Left ventricle myocardium inferior (tissue), 1 donor: ENCODE measurements at regions not wholly inside any gene's neighbourhood (a gene's known extent, or its start where the extent isn't known, plus 50 kb on each side); places are given as distances from the start of the nearest gene placed in this dataset.

ENCODE experiments used
- DNase-seq: peaks from one replicate; pipeline ENCODE4 v3.0.0-alpha.2; 2020
- H3K27ac ChIP-seq: fragments of 200-600 bp; replicated peaks from 2 replicates; pipeline ENCODE4 v1.8.0; 2021
- H3K27me3 ChIP-seq: fragments of 200-600 bp; 2 replicates; pipeline ENCODE4 v1.8.0; 2021; ENCODE audit warnings: low read depth
- H3K36me3 ChIP-seq: fragments of 200-600 bp; 2 replicates; pipeline ENCODE4 v1.8.0; 2021
- H3K4me1 ChIP-seq: fragments of 200-600 bp; 2 replicates; pipeline ENCODE4 v1.8.0; 2021
- H3K4me3 ChIP-seq: fragments of 200-600 bp; 2 replicates; pipeline ENCODE4 v1.8.0; 2021; ENCODE audit warnings: mild to moderate bottlenecking, moderate library complexity
- H3K9me3 ChIP-seq: fragments of 200-600 bp; replicated peaks from 2 replicates; pipeline ENCODE4 v1.8.0; 2021
- CTCF ChIP-seq: fragments of 200-600 bp; IDR thresholded peaks from 2 replicates; pipeline ENCODE4 v1.8.0; 2021; ENCODE audit warnings: antibody characterized with exemption, mild to moderate bottlenecking, borderline replicate concordance
- intact Hi-C: fragments of 100-400 bp; cut with micrococcal nuclease; formaldehyde crosslinking; loops from one replicate; pipeline ENCODE4 v1.11.0; 2022
- donor health status: DM: no; HTN: yes; CAD: no; lungs with severe emphysema.

GRCh38 chr14:85380881-85381280 lies 149.1 kb upstream of the FLRT2 start:
- Histone ChIP-seq H3K4me3 (no peak overlapping the region), H3K4me1 (no peaks in the 10 kb centered on the region), H3K9me3 (no peaks in the 10 kb centered on the region), H3K27ac (no peak overlapping the region), H3K27me3 (no peaks in the 10 kb centered on the region), H3K36me3 (no peaks in the 10 kb centered on the region)
- TF ChIP-seq CTCF, result no peak
- intact Hi-C loops, result no loop called here
- no peak for DNase-seq

- H3K9me3 ChIP-seq, result no peaks in the 10 kb centered on the region
- no peaks in the 10 kb centered on the region for H3K36me3 ChIP-seq
- no peak for TF ChIP-seq CTCF
- H3K27ac ChIP-seq, result no peak overlapping the region
- no peak overlapping the region for H3K4me3 ChIP-seq
- no peaks in the 10 kb centered on the region for H3K4me1 ChIP-seq
- intact Hi-C loops, result no loop called here
- DNase-seq, result no peak
- no peaks in the 10 kb centered on the region for H3K27me3 ChIP-seq
Measured at GRCh38 chr14:85382341-85382740, 147.6 kb upstream of the FLRT2 start.

GRCh38 chr14:85387181-85387580 lies 142.8 kb upstream of the FLRT2 start:
- TF ChIP-seq CTCF, result no peak
- intact Hi-C loops, result no loop called here
- H3K4me1 ChIP-seq, result no peaks in the 10 kb centered on the region
- no peaks in the 10 kb centered on the region for H3K9me3 ChIP-seq
- no peaks in the 10 kb centered on the region for H3K36me3 ChIP-seq
- DNase-seq, result no peak
- H3K4me3 ChIP-seq, result no peak overlapping the region
- H3K27ac ChIP-seq, result no peak overlapping the region
- H3K27me3 ChIP-seq, result no peaks in the 10 kb centered on the region

- Histone ChIP-seq H3K27ac (no peak overlapping the region), H3K36me3 (no peaks in the 10 kb centered on the region), H3K9me3 (no peaks in the 10 kb centered on the region), H3K4me3 (no peak overlapping the region), H3K27me3 (no peaks in the 10 kb centered on the region), H3K4me1 (no peaks in the 10 kb centered on the region)
- intact Hi-C loops, result no loop called here
- DNase-seq, result no peak
- no peak for TF ChIP-seq CTCF
Measured at GRCh38 chr14:85390236-85390635, 139.7 kb upstream of the FLRT2 start.

- no peak overlapping the region for H3K4me3 ChIP-seq
- no peak for DNase-seq
- H3K9me3 ChIP-seq, result no peaks in the 10 kb centered on the region
- no peaks in the 10 kb centered on the region for H3K27me3 ChIP-seq
- no peak overlapping the region for H3K27ac ChIP-seq
- H3K4me1 ChIP-seq, result no peaks in the 10 kb centered on the region
- no peaks in the 10 kb centered on the region for H3K36me3 ChIP-seq
- intact Hi-C loops, result no loop called here
- TF ChIP-seq CTCF, result no peak
Measured at GRCh38 chr14:85391455-85391854, 138.5 kb upstream of the FLRT2 start.

- no peaks in the 10 kb centered on the region for H3K27me3 ChIP-seq
- H3K36me3 ChIP-seq, result no peaks in the 10 kb centered on the region
- intact Hi-C loops, result no loop called here
- H3K9me3 ChIP-seq, result no peaks in the 10 kb centered on the region
- H3K4me1 ChIP-seq, result no peaks in the 10 kb centered on the region
- no peak overlapping the region for H3K27ac ChIP-seq
- DNase-seq, result no peak
- H3K4me3 ChIP-seq, result no peak overlapping the region
- no peak for TF ChIP-seq CTCF
Measured at GRCh38 chr14:85391892-85392291, 138.1 kb upstream of the FLRT2 start.
